GM21360 (cell line): ENCODE measurements at regions not wholly inside any gene's neighbourhood (a gene's known extent, or its start where the extent isn't known, plus 50 kb on each side); places are given as distances from the start of the nearest gene placed in this dataset.
"Not testable (repeated sequence)": the region's sequence is repeated elsewhere in the genome, so short reads cannot be mapped to it uniquely, and the experiment has no call there.

Experiments used
- ATAC-seq: cut with Tn5 transposase; IDR thresholded peaks from one replicate; pipeline ENCODE4 v1.9.1; 2021; ENCODE audit warnings: mild to moderate bottlenecking, moderate library complexity; ENCODE audit not compliant: unreplicated experiment

DNA sequence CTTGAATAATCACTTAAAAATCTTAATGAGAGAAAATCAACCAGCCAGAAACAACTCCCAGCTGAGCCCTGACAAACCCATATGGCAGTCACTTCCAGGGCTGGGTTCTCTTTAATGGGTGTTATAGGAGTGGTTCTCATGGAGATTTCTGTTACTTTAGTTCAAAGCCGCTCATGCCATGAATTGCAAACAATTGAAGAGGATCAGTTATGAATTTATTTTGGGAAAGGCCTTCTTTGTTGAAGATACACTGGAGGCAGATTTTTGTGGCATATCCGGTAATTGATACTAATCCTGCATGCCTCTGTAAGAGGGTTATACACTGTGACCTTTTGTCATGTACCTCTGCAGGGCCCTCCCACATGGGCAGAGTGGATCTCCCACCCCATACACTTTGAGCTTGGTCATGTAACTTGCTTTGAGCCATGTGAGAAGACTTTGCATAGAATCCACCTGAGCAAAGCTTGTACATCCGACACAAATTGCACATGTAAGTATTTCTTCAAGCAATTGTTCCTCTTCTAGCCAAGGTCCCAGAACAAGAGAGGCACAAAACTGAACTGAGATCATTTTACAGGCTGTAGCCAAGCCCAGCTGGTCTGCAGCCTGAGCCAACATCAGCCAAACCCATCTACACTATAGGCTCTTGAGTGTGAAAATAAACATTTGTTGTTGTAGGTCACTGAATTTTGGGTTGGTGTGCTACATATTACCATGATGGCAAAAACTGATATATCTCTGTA is 492.3 kb downstream of the PREX1 start:
- no peak for ATAC-seq

DNA sequence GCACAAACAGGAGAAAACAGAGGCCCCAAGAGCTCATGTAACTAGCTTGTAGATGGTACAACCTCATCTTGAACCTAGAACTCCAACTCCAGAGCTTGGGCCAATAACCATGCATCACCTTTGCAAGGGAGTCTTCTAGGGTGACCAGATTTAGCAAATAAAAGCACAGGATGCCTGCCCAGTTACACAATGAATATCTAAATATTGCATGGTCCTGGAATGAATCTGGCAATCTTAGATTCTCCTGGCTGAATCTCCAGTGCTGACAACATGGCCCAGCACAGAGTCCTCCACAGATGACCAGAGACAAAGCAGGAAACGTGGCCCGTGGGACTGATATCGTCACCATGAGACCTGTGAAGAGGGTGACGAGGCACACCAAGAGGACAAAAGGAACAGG is 494.1 kb downstream of the PREX1 start:
- ATAC-seq = no peak

DNA sequence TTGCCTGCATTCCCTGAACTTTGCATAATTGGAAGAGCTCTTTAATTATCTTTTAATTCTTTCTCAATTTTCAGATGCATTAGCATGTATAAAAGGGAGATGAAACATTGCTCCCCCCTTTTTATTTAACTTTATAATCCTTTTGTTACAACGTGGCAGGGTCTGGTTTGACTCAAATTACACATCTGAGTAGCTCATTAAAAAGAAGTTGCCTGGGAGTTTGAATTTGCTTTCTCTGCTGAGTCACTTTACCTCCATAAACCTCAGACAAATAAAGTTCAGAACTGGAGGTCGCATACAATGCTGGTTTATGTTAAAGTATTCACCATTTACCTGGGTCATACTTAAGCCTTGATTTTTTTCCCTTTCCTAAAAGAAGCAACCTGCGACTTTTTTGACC is 495.2 kb downstream of the PREX1 start:
- ATAC-seq = no peak

DNA sequence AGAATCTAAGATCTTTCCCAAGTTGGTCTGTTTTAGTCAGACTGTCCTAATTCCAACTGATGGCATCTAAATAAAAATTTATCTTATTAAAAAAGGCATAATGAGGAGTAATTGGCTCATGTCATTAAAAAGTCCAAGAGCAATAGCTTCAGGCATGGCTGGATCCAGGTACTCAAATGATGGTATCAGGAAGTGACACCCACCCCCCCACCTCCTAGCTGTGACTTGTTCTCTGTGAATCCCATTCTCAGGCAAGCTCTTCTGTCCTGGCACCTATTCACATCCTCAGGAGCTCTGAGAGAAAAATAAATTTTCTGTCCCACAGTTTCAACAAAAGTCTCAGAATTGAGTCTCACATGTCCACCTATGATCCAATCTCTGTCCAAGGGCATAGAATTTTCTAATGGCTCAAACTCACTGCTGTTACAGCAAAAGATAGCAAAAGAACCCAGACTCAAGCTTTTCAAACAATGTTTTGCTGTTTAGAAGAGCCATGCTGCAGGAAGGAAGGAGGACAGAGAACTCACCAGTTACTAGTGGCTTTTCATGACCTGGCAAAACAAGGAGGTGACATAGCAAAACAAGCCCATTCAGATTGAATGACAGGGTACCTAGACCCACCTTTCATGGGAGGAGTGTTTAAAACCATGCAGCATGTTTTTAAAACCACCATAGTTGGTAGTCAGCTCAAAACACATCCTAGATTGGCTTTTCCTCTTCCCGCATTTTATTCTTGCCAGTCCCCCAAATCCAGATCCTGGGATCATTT is 496.1 kb downstream of the PREX1 start:
- no peak for ATAC-seq

DNA sequence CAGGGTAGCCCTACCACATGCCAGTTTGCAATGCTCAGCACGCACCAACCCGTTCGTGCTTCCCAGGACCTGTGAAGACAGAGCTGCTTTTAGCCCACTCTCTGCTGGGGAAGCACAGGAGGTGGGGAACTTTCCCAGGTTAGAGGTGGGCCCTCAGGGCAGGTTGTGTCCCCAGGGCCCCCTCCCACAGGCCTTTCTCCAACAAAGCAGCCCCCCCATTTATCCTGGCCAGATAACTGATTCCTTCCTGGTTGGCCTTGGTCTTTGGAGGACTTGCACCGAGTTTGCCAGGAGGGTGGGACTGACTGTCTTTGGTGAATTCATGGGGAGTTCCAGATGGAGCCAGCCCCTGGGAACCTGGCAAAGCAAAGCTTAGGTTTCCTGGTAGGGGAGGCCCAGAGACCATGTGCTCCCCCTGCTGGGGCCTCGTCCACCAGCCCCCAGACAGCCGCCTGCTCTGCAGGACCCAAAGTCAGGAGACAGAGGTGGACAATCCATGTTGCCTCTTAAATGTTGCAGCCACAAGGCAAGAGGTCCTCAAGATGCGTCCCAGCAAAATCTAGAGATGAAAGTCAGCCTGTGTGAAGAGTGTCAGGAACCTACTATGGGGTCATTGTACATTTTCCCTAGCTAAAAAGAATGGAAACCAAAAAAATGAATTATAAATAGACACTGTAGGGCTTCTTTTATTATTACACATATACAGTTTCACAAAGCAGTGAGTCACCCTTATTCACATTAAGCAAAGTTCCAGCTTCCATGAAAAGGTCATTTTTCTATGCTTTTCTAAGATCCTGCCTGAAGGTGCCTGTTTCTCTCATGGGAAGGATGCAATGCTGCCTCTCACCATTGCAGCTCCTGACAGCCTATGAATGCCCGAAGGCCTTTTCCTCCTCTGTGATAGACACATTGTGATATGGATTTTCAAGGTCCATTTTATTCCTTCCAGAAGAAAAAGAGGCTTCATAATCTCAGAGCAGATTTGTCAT is 497.8 kb downstream of the PREX1 start:
- ATAC-seq = no peak

DNA sequence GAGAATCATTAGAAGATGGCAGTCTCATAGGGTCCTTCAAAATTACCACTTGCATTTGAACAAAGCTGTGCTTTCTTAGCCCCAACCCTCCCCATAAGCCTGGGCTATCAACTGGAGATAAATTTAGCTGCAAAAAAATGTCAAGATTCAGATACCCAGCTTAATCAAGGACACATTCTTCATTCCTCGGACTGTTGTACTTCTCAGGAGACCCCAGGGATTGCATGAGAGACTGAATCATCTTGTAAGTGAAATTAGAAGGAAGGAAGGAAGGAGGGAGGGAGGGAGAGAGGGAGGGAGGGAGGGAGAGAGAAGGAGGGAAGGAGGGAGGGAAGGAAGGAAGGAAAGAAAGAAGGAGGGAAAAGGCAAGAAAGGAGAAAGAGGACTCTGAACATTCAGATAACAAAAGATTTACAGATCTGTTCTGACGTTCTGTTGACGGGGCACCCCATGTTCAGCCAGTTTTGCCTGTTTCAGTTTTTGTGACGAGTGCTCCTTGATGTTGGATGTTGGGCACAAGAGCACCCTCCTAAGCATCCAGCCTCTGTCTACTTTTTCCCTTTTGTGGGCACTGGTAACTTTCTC is 498.7 kb downstream of the PREX1 start:
- no peak for ATAC-seq

DNA sequence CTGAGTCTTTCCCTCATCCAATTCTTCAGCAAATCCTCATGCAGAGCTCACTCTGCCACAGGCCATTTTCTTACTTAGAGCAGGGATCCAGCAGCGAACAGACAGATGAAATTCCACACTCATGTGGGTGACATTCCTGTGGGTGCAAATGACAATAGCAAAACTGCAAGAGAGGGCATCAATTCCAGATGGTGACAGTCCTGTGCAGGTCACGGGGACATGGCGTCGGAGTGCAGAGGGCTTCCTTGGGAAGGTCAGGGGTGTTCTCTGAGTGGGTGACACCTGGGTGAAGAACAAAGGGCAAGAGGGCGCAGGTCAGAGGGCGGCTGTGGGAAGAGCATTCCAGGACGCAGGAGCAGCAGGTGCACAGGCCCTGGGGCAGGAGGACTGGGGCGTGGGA is 500.0 kb downstream of the PREX1 start:
- ATAC-seq = not testable (repeated sequence)

DNA sequence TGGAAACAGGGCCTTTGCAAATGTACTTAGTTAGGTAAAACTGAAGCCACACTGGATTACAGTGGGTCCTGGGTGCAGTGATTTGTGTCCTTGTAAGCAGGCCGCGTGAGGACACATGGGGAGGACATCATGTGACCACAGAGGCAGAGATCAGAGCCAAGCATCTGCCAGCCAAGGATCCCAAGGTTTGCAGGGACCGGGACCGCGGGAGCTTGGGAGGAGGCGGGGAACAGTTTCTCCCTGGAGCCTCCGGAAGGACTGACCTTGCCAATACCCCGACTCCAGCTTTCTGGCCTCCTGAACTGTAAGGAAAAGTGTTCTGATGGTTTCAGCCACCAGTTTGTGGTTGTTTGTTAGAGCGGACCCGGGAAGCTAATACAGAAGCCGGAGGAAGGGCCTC is 500.9 kb downstream of the PREX1 start:
- no peak for ATAC-seq

DNA sequence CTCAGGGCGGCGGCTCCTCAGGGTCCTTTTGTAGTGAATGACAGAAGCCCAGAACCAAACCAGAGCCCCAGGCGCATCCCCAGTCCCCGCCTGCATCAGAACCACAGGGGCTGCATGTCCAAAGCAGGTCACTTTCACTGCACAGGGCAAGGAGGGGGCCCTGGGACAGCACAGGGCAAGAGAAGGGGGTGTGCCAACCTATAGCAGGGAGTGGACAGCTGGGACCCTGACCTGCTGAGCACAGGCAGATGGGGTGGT is 501.4 kb downstream of the PREX1 start:
- no peak for ATAC-seq

DNA sequence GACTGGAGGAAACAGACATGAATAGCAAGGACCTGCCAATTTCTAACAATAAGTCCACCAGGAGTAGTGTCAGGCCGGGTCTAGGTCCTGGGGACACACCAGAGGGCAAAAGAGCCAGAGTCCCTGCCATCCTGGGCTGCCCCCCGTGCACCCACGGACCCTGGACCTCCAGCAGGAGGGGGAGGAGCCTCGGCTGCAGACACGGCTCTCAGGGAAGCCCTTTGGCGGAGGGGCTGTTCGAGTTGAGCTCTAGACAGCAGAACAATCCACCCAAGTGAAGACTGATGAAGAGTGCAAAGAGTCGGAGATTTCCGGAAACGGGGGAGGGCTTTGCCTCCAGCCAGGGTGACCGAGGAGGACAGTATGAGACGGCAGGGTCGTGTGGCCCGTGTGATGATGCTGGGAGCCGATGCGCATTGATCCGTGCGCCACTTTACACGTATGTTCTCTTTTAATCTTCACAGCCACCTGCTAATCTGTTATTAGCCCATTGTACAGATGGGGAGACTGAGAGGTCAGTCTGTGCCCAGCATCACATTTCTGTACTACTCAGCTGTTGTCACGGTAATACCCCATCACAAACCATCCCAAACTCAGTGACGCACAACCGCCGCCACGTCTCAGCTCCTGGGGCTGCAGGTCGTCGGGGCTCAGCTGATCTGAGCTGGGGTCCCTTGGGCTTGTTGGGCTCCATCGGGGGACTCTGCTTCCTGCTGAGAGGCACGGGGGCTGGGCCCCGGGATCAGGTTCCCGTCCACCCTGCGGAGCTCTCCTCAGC is 502.0 kb downstream of the PREX1 start:
- ATAC-seq = no peak

DNA sequence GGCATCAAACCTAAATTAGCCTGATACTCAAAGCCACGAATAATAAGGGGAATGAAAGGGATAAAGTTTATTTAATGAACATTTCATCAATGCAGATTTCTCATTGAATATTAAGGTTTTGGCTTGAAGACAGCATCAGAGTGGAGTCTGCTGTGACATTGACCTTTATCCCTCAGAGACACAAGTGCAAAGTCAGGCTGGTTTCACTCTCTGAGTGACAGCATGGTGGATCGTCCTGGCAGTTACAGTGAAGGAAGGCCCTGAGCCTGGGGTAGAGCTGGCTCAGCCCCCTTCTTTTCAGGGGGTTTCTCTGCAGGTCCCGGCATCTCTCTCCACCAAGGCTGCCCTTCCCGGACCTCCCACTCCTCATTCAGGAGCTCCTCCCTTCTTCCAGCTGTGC is 503.1 kb downstream of the PREX1 start:
- ATAC-seq = no peak

DNA sequence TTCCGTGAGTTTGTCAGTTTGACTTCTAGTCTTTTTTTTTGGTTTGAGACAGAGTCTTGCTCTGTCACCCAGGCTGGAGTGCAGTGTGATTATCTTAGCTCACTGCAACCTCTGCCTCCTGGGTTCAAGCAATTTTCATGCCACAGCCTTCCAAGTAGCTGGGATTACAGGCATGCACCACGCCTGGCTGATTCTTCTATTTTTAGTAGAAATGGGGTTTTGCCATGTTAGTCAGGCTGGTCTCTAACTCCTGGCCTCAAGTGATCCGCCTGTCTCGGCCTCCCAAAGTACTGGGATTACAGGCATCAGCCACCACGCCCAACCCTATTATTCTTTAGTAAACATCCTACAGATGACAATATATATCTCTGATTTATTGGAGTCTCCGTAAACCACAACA is 506.5 kb downstream of the PREX1 start:
- ATAC-seq = no peak

DNA sequence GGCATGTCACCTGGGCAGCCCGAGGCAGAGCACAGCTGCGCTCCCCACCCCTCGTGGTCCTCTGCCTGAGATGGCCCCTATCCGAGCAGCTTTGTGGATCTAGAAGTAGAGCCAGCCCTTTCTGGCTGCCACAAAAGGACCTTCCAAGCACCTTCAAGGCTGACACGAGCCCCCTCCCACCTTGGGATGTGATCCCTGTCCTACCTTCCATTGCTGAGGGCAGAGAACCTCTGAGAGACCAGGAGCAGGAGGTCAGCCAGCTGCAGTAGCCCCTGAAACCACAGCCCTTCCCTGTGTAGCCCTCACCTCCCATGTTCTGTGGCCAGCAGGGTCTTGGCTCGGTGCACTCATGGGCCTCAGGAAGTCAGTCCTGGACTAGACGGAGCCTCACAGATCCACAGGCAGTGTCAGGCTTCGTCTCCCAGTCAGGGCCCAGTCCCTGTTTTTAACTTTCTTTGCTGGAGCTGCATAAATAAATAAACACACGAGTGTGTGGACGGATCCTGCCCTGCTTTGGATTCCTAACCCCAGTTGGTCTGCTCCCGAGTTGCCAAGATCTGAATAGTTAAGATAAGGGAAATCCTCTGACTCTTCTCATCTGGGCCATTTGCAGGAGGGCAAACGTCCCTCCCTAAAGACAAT is 507.7 kb downstream of the PREX1 start:
- ATAC-seq = no peak

DNA sequence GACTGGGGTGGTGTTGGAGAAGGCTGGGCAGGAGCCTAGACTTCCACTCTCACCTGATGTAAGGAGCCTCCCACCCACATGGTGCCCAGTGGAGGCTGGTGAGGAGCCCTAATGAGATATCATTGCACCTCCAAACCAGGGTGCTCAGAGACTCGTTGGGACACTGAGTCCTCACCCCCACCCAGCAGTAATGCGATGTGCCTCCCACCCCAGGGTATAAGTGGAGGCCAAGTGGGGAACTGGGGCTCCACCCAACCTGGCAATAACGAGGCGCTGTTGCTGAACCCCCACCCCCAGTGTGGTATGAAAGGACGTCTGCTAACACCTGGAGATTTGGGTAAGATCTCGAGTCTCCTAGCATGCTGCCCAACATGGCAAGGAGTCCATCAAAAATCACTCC is 510.2 kb downstream of the PREX1 start:
- ATAC-seq = no peak

DNA sequence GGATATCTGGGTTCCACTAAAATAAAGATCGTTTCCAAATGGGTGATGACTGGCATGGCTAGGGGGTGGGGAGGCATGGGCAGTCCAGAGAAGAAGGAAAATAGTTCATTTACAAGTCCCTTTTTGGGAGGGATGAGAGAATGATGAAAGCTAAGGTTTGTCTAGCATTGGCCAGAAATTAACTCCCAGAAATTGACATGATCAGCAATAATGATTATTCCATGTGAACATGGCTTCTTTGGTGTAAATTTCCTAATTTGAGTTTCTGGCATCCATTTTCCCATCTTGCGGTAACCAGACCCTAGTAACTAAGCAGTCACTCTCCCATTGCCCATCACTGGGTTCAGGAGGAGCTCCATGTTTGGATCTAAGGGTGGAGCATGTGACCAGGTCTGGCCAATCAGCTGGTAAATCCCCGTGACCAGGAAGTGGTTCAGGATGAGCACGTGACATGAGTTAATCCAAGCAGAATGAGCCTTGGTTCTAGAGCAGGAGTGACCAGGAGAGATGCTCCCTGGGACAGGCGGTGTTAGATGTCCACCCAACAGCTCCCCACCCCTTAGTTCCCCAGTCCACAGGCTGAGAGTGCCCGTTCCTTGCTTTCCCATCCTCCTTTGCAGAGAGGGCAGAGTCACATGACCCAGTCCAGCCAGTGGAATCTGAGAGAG is 512.7 kb downstream of the PREX1 start:
- no peak for ATAC-seq

DNA sequence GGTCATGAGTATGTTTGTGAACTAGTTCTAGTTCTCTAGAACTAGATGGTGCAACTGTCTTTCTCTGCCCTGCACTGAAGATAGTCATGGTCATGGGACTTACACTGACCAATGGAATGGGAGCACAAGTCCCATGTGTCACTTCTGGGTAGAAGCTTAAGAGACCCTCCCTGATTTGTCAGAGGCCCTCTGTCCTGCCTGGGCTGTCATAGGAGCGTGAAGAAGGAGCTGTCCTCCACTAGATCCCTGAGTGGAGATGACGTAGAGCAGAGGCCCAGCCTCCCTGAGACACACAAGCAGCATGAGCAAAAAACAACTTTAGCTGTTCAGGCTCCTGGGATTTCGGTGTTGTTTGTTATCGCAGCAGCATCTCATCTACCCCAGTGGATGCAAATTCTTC is 514.5 kb downstream of the PREX1 start:
- ATAC-seq = no peak

DNA sequence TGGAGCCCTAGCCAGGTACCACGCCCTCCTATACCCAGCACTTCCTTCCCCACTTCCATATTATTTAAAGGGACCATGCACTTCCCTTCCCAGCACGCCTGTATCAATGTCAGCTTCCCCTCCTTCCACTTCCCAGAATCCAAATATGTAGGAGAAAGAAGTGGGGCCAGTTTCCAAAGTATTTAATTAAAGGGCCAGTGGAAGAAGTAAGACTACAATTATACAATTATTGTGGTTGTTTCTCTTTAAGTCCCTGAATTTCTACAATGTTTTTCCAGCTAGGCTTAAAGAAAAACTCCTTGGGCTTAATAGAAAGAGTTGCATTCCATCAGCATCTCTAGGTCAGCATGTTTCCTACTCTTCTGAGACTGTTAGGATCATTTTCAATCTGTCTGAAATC is 515.8 kb downstream of the PREX1 start:
- ATAC-seq = no peak

DNA sequence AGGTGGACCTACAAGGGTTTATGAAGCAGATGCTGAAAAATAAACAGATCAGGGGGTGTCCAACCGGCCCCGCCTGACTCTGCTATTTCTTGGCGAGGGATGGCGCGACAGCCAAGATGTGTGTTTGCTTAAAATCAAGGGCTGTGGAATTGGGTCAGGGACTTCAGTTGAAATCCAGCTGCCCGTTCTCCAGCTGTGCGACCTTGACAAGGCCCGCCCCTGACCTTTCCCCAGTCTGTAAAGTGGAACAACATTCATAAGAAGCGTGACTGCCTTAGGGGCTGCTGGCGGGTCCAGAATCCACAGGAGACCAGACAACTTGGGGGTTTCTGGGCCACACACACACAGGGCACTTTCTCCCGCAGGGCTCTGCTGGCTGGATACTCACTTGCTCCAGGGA is 517.5 kb downstream of the PREX1 start:
- no peak for ATAC-seq

DNA sequence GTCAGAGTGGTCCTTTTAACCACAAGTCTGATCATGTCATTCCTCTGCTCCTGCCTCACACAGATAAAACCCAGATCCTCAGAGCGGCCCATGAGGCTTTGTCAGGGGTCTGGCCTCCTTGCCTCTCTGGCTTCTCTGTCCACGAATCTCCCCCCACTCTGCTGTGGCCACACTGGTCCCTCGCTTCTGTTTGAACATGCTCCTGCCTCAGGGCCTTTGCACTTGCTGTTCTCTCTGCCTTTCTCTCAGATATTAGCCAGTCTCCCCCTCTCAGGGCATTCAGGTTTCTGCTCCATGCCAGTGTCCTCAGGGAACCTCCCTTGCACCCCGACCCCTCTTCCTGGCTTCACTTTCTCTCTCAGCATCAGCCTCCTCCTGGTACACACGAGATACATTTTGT is 518.5 kb downstream of the PREX1 start:
- no peak for ATAC-seq

DNA sequence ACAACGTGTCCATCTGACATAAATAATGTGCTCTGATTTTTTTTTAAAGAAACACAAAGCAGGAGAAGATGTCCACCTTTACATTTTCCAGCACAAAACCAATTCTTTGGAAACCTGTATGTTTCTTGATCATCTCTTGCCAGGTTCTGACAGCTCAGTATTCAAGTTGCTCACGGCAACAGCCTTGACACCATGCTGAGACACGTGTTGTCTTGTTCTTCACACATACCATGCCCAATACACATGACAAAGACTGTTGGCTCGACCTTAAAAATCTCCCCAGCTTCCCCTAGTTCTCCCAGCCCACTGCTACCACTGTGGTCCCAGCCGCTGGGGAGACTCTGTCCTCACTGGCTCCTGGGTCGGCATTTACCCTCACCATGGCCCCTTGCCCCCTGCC is 518.9 kb downstream of the PREX1 start:
- no peak for ATAC-seq
